Ascending aorta (tissue), 2 donors: ENCODE measurements at regions not wholly inside any gene's neighbourhood (a gene's known extent, or its start where the extent isn't known, plus 50 kb on each side); places are given as distances from the start of the nearest gene placed in this dataset.

ENCODE experiments used
- DNase-seq, 2 donors: peaks; one replicate each; pipeline ENCODE4 v3.0.0-alpha.2; 2019; ENCODE audit warnings: low spot score in 2 of 2
- H3K27ac ChIP-seq, 2 donors: fragments of 200-600 bp; sonication (generic); one replicate each; pipeline ENCODE4 v1.5.1; 2016 to 2017; ENCODE audit warnings: mild to moderate bottlenecking in 1 of 2
- H3K27me3 ChIP-seq: fragments of 200-600 bp; sonication (generic); one replicate; pipeline ENCODE4 v1.5.1; 2017
- H3K36me3 ChIP-seq, 2 donors: fragments of 200-600 bp; sonication (generic); one replicate each; pipeline ENCODE4 v1.5.1; 2016
- H3K4me1 ChIP-seq, 2 donors: fragments of 200-600 bp; sonication (generic); one replicate each; pipeline ENCODE4 v1.5.1; 2016 to 2017; ENCODE audit warnings: mild to moderate bottlenecking in 1 of 2
- H3K4me3 ChIP-seq, 2 donors: fragments of 200-600 bp; sonication (generic); one replicate each; pipeline ENCODE4 v1.5.1; 2016 to 2017; ENCODE audit warnings: mild to moderate bottlenecking in 1 of 2
- H3K9me3 ChIP-seq, 2 donors: fragments of 200-600 bp; sonication (generic); one replicate each; pipeline ENCODE4 v1.5.1; 2016
- intact Hi-C: fragments of 100-400 bp; cut with DNase I; formaldehyde crosslinking; loops from one replicate; pipeline ENCODE4 v1.15.1; 2023
- TF ChIP-seq, protein P1 (sequence below), 3 experiments: fragments of 200-600 bp in 2 of 3; fragments of 450-650 bp in 1 of 3; sonication (generic) in 2 of 3; IDR thresholded peaks; one replicate each; pipeline ENCODE4 v1.5.1; 2016 to 2019; ENCODE audit warnings: antibody characterized with exemption in 3 of 3, mild to moderate bottlenecking in 1 of 3, moderate library complexity in 1 of 3

DNA sequence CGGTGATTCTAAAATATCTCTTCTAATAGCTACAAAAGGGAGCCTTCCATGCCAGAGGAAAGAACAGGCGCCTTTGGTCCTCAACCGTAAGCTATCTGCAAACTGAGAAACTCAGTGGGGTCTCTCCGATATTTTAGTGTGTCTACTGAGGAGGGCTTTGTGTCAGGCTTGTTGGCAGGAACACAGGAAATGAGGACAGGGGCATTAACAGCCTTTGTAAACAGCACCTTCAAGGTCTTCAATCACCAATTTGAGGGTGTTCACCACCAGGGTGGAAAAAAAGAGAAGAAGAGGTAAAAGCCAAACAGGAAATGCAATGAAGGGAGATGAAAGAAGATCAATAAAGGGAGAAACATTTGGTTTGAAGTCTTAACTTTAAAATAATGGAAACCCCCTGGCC lies 580.1 kb upstream of the SALL1 start:
- Histone ChIP-seq H3K27me3 (no peaks in the 10 kb centered on the region), H3K9me3 (no peaks in the 10 kb centered on the region), H3K27ac (no peak overlapping the region), H3K36me3 (no peaks in the 10 kb centered on the region), H3K4me3 (no peak overlapping the region), H3K4me1 (no peaks in the 10 kb centered on the region)
- intact Hi-C loops, result no loop called here
- TF ChIP-seq, protein P1, sequence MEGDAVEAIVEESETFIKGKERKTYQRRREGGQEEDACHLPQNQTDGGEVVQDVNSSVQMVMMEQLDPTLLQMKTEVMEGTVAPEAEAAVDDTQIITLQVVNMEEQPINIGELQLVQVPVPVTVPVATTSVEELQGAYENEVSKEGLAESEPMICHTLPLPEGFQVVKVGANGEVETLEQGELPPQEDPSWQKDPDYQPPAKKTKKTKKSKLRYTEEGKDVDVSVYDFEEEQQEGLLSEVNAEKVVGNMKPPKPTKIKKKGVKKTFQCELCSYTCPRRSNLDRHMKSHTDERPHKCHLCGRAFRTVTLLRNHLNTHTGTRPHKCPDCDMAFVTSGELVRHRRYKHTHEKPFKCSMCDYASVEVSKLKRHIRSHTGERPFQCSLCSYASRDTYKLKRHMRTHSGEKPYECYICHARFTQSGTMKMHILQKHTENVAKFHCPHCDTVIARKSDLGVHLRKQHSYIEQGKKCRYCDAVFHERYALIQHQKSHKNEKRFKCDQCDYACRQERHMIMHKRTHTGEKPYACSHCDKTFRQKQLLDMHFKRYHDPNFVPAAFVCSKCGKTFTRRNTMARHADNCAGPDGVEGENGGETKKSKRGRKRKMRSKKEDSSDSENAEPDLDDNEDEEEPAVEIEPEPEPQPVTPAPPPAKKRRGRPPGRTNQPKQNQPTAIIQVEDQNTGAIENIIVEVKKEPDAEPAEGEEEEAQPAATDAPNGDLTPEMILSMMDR (IDR thresholded peaks at IDR 0.05), result no peak
- no peak for DNase-seq

DNA sequence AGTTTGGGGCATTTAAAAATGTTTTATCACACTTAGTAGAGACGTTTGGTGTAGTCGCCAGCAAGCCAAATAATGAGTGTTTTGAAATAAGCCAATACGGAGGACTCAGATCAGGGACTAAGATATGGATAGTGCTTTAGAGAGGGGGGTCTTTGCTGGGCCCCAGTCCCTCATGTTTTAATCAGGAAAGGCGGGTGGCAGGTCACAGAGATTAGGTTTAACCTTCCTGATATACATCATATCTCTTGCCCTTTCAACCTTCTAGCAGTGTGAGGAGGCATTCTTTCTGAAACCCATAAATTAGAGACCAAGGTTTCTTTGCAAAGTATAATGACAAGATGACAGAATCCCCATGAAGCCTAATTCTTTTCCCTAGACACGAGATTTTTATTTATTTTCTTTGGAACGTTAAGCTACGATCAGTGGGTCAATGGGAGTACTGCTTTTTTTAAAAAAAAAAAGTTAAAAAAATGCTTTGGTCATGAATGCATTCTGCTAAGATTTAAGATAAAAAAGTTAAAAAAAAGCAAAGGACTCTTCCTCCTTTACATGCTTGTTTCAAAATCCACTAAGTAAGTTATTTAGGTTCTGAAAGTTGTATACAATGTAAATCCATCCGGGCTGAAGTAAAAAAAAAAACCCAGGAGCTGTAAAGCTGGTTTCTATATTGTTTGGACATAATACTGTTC lies 572.1 kb upstream of the SALL1 start:
- Histone ChIP-seq H3K9me3 (no peaks in the 10 kb centered on the region), H3K4me3 (no peak overlapping the region), H3K27ac (no peak overlapping the region), H3K36me3 (no peaks in the 10 kb centered on the region), H3K27me3 (no peaks in the 10 kb centered on the region), H3K4me1 (no peaks in the 10 kb centered on the region)
- no peak for DNase-seq
- TF ChIP-seq, protein P1 (IDR thresholded peaks at IDR 0.05), result no peak
- intact Hi-C loops, result no loop called here

DNA sequence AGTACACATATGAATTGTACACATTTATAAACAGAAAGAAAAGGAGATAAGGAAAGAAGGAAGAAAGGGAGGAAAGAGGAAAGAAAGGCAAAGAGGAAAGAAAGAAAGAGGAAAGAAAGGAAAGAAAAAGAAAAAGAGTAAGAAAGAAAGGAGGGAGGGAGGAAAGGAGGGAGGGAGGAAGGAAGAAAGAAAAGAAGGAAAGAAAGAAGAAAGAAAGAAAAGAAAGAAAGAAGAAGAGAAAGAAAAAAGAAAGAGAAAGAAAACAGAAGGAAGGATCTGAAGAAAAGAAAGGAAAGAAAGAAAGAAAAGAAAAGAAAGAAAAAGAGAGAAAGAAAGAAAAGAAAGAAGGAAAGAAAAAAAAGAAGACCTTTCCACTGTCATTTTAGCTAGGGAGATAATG lies 571.4 kb upstream of the SALL1 start:
- intact Hi-C loops, result no loop called here
- TF ChIP-seq, protein P1 (IDR thresholded peaks at IDR 0.05), result no peak
- DNase-seq, result no peak

DNA sequence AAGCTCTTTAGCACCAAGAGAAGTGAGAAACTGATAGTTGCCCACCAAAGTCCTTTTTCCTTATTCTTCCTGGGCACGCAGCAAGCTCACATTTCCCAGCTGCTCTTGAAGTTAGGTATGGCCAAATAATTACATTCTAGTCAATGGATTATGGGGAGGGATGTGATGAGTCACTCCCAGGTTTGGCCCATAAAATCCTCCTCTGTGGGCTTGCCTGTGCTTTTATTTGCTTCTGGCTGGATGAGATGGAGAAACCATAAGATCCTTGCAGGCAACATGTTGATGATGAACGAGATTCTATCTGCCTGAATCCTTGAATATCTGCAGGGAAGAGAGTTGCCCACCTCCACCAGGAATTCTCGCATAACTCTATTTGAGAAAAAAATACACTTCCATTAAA lies 568.3 kb upstream of the SALL1 start:
- Histone ChIP-seq H3K36me3 (no peaks in the 10 kb centered on the region), H3K27me3 (no peaks in the 10 kb centered on the region), H3K4me3 (no peak overlapping the region), H3K9me3 (no peaks in the 10 kb centered on the region), H3K4me1 (no peaks in the 10 kb centered on the region), H3K27ac (no peak overlapping the region)
- TF ChIP-seq, protein P1 (IDR thresholded peaks at IDR 0.05), result no peak
- intact Hi-C loops, result no loop called here
- DNase-seq, result no peak

More for the DNA sequence above, 571.4 kb upstream of the SALL1 start:
- Histone ChIP-seq H3K27ac (no peak overlapping the region), H3K9me3 (no peaks in the 10 kb centered on the region), H3K4me3 (no peak overlapping the region), H3K27me3 (no peaks in the 10 kb centered on the region), H3K36me3 (no peaks in the 10 kb centered on the region), H3K4me1 (no peaks in the 10 kb centered on the region)

DNA sequence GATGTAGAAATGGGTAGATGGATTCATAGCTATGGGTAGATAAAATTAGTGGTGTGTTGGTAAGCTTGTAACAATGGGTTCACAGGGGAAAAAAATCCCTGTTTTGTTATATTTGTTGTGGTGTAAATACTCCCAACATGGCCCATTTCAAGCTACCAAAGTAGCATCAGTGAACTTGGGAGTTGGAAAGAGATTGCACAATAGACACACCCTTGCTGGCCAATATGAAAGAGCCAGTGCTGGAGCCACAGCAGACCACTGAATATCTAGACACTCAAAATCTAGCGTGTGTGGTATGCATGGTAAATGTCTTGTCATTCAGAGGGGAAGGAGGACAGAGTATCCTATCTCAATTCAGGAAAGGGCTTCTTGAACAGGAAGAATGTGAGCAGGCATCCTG lies 565.1 kb upstream of the SALL1 start:
- H3K27me3 ChIP-seq, result no peaks in the 10 kb centered on the region
- H3K9me3 ChIP-seq, result no peaks in the 10 kb centered on the region
- no peaks in the 10 kb centered on the region for H3K36me3 ChIP-seq
- no peak overlapping the region for H3K4me3 ChIP-seq
- TF ChIP-seq, protein P1 (IDR thresholded peaks at IDR 0.05), result no peak
- intact Hi-C loops, result no loop called here
- H3K27ac ChIP-seq, result no peak overlapping the region
- no peaks in the 10 kb centered on the region for H3K4me1 ChIP-seq
- no peak for DNase-seq

DNA sequence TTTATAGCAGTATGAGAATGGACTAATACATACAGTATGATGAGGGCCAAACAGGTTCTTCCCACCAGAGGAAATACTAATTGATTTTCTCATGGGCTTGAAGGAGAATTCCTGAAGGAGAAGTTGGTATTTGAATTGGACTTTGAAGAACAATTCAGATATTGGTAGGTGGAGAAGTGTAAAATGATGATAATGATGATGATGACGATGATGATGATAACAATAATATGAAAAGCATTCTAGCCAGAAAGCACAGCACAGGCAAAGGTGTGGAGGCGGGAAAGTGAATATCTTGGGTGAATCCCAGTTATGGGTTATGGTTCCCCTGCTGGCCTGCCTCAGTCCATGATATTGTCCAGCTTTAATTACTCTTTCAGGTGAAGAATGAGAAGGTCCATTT lies 562.4 kb upstream of the SALL1 start:
- Histone ChIP-seq H3K36me3 (no peaks in the 10 kb centered on the region), H3K27ac (no peak overlapping the region), H3K9me3 (no peaks in the 10 kb centered on the region), H3K27me3 (no peaks in the 10 kb centered on the region), H3K4me3 (no peak overlapping the region), H3K4me1 (no peaks in the 10 kb centered on the region)
- no peak for DNase-seq
- TF ChIP-seq, protein P1 (IDR thresholded peaks at IDR 0.05), result no peak
- intact Hi-C loops, result no loop called here
